HS-5 (cell line): ENCODE measurements at regions not wholly inside any gene's neighbourhood (a gene's known extent, or its start where the extent isn't known, plus 50 kb on each side); places are given as distances from the start of the nearest gene placed in this dataset.
"Not testable (repeated sequence)": the region's sequence is repeated elsewhere in the genome, so short reads cannot be mapped to it uniquely, and the experiment has no call there.

Source experiments
- DNase-seq: peaks from one replicate; pipeline ENCODE4 v3.0.0-alpha.2; 2012; ENCODE audit warnings: low read depth

GRCh38 chr9:28923351-28923750 lies 1350.1 kb upstream of the C9orf72 start:
- DNase-seq = no peak

- DNase-seq = no peak
Measured at GRCh38 chr9:28925157-28925556, 1351.9 kb upstream of the C9orf72 start.

GRCh38 chr9:28926306-28926705 lies 1353.0 kb upstream of the C9orf72 start:
- DNase-seq = no peak

- DNase-seq = no peak
Measured at GRCh38 chr9:28927691-28928090, 1354.4 kb upstream of the C9orf72 start.

GRCh38 chr9:28929433-28929832 lies 1356.2 kb upstream of the C9orf72 start:
- no peak for DNase-seq

- no peak for DNase-seq
Measured at GRCh38 chr9:28930766-28931165, 1357.5 kb upstream of the C9orf72 start.

- DNase-seq = no peak
Measured at GRCh38 chr9:28934111-28934510, 1360.8 kb upstream of the C9orf72 start.

- no peak for DNase-seq
Measured at GRCh38 chr9:28938981-28939380, 1365.7 kb upstream of the C9orf72 start.

- no peak for DNase-seq
Measured at GRCh38 chr9:28941856-28942255, 1368.6 kb upstream of the C9orf72 start.

- DNase-seq = no peak
Measured at GRCh38 chr9:28942941-28943340, 1369.7 kb upstream of the C9orf72 start.

GRCh38 chr9:28946648-28947047 lies 1373.4 kb upstream of the C9orf72 start:
- no peak for DNase-seq

GRCh38 chr9:28951945-28952344 lies 1378.7 kb upstream of the C9orf72 start:
- DNase-seq = no peak

- DNase-seq = no peak
Measured at GRCh38 chr9:28956116-28956880, 1383.0 kb upstream of the C9orf72 start.

- no peak for DNase-seq
Measured at GRCh38 chr9:28960602-28961001, 1387.3 kb upstream of the C9orf72 start.

- no peak for DNase-seq
Measured at GRCh38 chr9:28961623-28962022, 1388.3 kb upstream of the C9orf72 start.

GRCh38 chr9:28967226-28967625 lies 1393.9 kb upstream of the C9orf72 start:
- no peak for DNase-seq

GRCh38 chr9:28970241-28970654 lies 1397.0 kb upstream of the C9orf72 start:
- no peak for DNase-seq

GRCh38 chr9:28971881-28972280 lies 1398.6 kb upstream of the C9orf72 start:
- no peak for DNase-seq

- DNase-seq = no peak
Measured at GRCh38 chr9:28976250-28976649, 1403.0 kb upstream of the C9orf72 start.

GRCh38 chr9:28976684-28977083 lies 1403.4 kb upstream of the C9orf72 start:
- DNase-seq = no peak

GRCh38 chr9:28981129-28981528 lies 1407.8 kb upstream of the C9orf72 start:
- DNase-seq = no peak

- DNase-seq = no peak
Measured at GRCh38 chr9:28981711-28982110, 1408.4 kb upstream of the C9orf72 start.

GRCh38 chr9:28984016-28984415 lies 1410.7 kb upstream of the C9orf72 start:
- no peak for DNase-seq

- not testable (repeated sequence) for DNase-seq
Measured at GRCh38 chr9:28990009-28990408, 1416.7 kb upstream of the C9orf72 start.
